ENCODE measurements at regions not wholly inside any gene's neighbourhood (a gene's known extent, or its start where the extent isn't known, plus 50 kb on each side); places are given as distances from the start of the nearest gene placed in this dataset.
"Not testable (repeated sequence)": the region's sequence is repeated elsewhere in the genome, so short reads cannot be mapped to it uniquely, and the experiment has no call there.

- DNase-seq (ENCODE audit: low read depth in 2 of 2), result not testable (repeated sequence)
Observed at GRCh38 chr13:55660264-55660663, 1480.5 kb upstream of the PRR20A start.

DNA sequence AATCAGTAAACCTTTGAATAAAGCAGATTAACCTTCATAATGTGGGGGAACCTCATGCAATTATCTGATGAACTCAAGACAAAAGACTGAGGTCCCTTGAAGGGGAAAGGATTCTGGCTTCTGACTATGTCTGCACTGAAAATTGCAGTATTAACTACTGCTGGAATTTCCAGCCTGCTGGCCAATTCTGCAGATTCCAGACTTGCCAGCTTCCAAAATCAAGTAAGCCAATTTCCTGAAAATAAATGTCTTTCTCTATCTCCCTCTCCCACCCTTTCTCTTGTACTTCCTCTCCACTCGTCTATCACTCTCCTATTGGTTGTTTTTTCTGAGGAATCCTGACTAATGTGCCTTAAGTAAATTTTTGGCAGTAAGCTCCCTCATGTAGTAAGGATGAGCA, 1479.9 kb upstream of the PRR20A start:
- no peak for DNase-seq (ENCODE audit: low read depth in 2 of 2)

- DNase-seq (ENCODE audit: low read depth in 2 of 2), result no peak
Observed at GRCh38 chr13:55661505-55661904, 1479.2 kb upstream of the PRR20A start.

GRCh38 chr13:55664178-55664577, 1476.5 kb upstream of the PRR20A start:
- DNase-seq (ENCODE audit: low read depth in 2 of 2), result no peak

GRCh38 chr13:55669051-55669450, 1471.7 kb upstream of the PRR20A start:
- no peak for DNase-seq (ENCODE audit: low read depth in 2 of 2)

DNA sequence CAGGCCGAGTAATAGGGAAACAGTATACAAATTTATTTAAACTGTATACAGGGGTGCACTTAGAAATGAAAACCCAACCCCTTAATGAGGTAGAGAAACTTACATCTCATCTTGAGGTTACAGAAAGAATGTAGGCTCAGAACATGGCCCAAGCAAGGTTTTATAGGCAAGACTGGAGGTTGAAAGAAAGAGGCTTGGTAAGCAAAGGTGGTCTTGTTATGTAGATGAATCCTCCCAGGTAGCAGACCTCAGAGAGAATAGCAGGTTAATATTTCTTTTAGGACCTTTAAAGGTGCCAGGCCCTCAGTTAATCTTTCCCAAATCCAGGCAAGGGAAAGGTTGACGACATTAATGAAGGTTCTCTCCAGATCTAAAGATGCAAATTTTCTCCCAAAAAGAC, 1466.8 kb upstream of the PRR20A start:
- DNase-seq (ENCODE audit: low read depth in 2 of 2), result no peak

DNA sequence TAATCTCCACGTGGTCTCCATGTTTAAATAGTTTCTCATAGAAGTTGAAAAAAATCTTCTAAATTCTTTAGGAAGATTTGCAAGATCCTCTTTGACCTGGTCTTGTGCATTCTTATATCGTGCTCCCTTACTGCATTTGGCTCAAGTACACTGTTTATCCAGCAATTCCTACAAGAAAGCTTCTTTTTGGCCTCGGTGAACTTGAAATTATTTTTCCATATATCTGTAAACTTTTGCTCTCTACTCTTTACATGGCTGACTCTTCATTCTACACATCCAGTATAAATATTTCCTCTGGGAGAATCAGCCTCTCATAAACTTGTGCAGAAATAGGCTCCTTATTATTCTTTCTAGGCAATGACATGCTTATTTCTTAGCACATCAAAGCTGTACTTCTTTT, 1457.9 kb upstream of the PRR20A start:
- DNase-seq (ENCODE audit: low read depth in 2 of 2), result no peak

- DNase-seq (ENCODE audit: low read depth in 2 of 2), result no peak
Observed at GRCh38 chr13:55705526-55705925, 1435.2 kb upstream of the PRR20A start.

DNA sequence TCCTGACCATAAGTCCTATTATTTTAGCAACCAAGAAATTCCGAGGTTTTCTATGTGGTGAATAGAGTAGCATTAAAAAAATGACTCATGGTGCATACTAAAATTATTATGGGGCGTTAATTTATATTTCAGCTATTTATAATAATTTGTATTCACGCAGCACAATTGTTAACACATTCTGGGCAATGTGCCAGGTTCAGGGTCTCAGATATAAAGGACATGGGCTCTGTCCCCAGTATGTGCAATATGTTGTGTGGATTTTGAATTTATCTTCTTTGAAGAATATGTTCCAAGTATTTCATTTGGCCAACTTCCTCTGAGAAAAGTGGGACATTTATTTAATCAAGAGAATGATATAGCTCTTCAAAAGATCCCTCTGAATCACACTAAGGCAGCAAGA, 1434.7 kb upstream of the PRR20A start:
- DNase-seq (ENCODE audit: low read depth in 2 of 2), result no peak

DNA sequence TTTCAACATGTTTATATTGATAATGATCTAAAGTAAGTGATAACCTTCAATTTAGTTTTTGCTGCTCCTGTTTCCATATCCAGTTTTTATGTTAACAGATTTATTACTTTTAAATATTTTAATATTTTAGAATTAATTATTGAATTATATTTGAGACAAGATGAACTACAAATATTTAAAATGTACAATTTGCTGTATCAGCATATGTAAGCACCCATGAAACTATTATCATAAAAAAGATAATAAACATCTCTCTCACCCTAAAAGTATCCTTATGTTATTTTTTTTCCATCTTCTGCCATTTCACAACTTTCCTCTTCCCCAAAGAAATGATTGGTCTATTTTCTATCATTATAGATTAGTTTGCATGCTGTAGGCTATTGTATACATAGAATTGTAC, 1426.6 kb upstream of the PRR20A start:
- no peak for DNase-seq (ENCODE audit: low read depth in 2 of 2)

DNA sequence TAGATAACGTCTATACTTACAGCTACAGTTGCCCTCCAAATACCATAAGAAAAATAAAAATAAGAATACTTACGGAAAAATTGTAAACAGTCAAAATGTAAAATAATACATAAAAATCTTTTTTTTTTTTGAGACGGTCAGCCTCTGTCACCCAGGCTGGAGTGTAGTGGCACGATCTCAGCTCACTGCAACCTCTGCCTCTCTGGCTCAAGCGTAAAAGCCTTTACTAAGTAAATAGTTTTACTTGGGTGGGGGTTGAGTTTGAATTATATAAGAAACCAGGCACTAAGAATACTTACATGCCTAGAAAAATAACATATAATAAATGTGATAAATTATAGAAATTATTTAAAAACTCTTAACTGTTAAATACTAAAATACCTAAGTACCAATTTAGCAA, 1413.0 kb upstream of the PRR20A start:
- no peak for DNase-seq (ENCODE audit: low read depth in 2 of 2)

GRCh38 chr13:55728247-55728646, 1412.5 kb upstream of the PRR20A start:
- DNase-seq (ENCODE audit: low read depth in 2 of 2), result no peak

GRCh38 chr13:55745828-55746227, 1394.9 kb upstream of the PRR20A start:
- DNase-seq (ENCODE audit: low read depth in 2 of 2), result no peak

DNA sequence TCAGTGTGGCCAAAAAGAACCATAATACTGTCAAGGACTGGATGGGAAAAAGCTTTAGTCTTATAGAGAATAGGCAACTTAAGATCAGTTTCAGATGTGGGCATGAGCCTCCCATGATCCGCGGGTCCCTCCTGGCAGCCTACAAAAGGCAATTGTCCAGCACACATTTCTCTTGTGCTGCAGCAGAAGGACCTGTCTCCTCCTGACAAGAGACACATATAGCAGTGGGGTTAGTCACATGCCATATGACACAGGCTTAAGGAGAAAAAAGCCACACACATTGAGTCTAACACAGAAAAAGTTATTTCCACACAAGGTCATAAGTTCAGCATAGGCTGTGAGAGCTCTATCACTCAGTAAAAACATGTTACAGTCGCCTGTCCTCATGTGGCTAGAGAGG, 1378.7 kb upstream of the PRR20A start:
- no peak for DNase-seq (ENCODE audit: low read depth in 2 of 2)

GRCh38 chr13:55777612-55778011, 1363.1 kb upstream of the PRR20A start:
- no peak for DNase-seq (ENCODE audit: low read depth in 2 of 2)

GRCh38 chr13:55783841-55784240, 1356.9 kb upstream of the PRR20A start:
- no peak for DNase-seq (ENCODE audit: low read depth in 2 of 2)

- no peak for DNase-seq (ENCODE audit: low read depth in 2 of 2)
Observed at GRCh38 chr13:55788548-55788947, 1352.2 kb upstream of the PRR20A start.

- DNase-seq (ENCODE audit: low read depth in 2 of 2), result no peak
Observed at GRCh38 chr13:55792544-55793193, 1348.0 kb upstream of the PRR20A start.

GRCh38 chr13:55815458-55816033, 1325.2 kb upstream of the PRR20A start:
- no peak for DNase-seq (ENCODE audit: low read depth in 2 of 2)

DNA sequence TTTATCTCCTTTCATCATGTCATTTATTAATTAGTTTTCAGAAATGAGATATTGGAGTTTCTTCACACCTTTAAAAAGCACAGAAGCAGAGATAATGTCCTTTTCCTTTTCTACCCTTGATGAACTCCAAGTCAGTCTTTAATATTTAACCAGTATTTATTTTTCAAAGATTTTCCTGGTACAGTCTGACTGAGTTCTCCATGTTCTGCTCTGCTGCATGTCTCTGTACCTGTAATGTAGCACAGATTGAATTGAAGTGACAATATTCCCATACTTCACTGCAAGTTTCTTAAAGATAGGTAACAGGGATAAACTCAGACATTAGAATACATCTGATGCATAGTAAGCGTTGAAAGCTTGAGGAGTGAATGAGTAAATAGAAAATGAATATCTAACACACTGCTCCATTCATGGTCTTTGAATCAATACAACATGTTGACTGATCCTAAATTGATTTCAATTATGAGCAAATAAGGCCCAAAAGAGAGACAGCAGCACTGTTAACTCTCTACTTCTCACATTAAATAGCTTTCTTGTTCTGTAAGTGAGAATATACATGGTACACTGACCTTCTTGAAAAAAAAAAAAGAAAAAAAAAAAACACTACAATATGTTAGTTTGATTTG, 1323.6 kb upstream of the PRR20A start:
- no peak for DNase-seq (ENCODE audit: low read depth in 2 of 2)

- no peak for DNase-seq (ENCODE audit: low read depth in 2 of 2)
Observed at GRCh38 chr13:55820817-55821216, 1319.9 kb upstream of the PRR20A start.

- no peak for DNase-seq (ENCODE audit: low read depth in 2 of 2)
Observed at GRCh38 chr13:55869648-55870047, 1271.1 kb upstream of the PRR20A start.

DNA sequence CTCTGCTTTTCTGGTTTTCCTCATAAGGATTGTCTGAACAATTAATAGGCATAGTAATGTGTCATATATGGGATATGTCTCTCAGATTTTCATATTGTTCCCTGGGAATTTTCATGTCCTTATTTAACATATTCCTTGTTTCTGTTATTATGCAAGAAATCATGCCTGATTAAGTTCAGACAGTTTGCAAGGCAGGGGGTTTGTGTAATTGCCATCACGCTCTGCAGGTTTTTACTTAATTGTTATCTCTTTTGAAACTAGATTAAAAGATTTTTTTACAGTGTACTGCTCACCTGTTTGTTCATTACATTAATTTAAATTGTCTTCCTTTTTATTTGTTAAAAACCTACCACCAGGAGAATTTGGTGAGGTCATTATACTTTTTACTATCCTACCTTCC, 1253.2 kb upstream of the PRR20A start:
- no peak for DNase-seq (ENCODE audit: low read depth in 2 of 2)

DNA sequence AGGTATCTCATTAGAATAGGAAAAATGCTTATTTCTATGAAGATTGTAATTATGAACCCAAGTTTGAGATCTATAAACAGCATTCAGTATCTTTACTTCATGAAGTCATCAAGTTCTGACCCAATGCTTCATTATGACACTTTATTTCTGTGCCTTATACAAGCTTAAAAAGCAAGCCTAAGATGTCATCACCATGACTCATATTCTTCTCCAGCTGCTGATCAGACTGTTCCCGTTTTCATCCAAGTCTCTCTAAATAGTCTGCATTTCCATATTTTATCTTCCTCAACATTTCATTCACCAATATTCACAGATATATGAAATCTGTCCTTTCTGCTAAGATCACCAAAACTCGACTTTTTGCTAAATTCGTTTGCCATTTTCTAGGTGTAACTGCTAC, 1247.2 kb upstream of the PRR20A start:
- no peak for DNase-seq (ENCODE audit: low read depth in 2 of 2)
